ENCODE measurements at regions not wholly inside any gene's neighbourhood (a gene's known extent, or its start where the extent isn't known, plus 50 kb on each side); places are given as distances from the start of the nearest gene placed in this dataset.

DNA sequence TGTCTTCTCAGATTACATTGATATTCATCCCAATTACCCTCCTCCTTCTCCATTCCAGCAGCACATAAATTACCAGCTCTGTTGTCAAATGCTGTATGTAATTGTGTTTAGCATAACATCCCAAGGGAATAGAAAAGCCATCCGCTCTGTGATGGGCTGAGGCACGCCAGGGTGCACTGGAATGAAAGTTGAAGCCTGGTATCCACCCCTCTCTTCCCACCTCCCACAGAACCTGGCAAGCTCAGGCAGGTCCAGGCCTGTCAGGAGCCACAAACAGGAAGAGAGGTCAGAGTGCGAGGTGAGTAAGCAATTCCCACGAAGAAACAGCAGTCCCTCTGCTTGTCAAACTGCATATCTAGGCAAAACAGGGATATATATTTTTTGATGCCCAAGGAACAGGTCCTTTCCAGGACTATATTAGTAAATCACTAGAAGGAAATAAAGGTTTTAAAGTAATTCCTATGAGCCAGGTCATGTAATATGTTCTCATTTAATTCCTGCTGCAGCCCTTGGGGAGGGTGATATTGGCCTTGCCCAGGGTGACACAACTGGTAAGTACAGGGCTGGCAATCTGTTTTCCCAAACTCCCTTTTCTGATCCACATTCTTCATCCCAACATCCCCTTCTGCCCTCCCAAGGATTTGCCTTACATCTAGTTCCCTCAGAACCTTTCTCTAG is 155.6 kb upstream of the GHITM start:
- no peak overlapping the region for H3K27ac ChIP-seq
- no peak for TF ChIP-seq ZFX (IDR thresholded peaks at IDR 0.05)
- TF ChIP-seq CTCF (conservative IDR thresholded peaks at IDR 0.05) = no peak

- no peak for TF ChIP-seq CTCF (conservative IDR thresholded peaks at IDR 0.05)
- no peak for TF ChIP-seq ZFX (IDR thresholded peaks at IDR 0.05)
- no peak overlapping the region for H3K27ac ChIP-seq
Measured at GRCh38 chr10:83984256-83984640, 155.1 kb upstream of the GHITM start.

- no peak overlapping the region for H3K27ac ChIP-seq
- TF ChIP-seq ZFX (IDR thresholded peaks at IDR 0.05) (no peak), CTCF (conservative IDR thresholded peaks at IDR 0.05) (no peak)
Measured at GRCh38 chr10:83986800-83987199, 152.5 kb upstream of the GHITM start.

DNA sequence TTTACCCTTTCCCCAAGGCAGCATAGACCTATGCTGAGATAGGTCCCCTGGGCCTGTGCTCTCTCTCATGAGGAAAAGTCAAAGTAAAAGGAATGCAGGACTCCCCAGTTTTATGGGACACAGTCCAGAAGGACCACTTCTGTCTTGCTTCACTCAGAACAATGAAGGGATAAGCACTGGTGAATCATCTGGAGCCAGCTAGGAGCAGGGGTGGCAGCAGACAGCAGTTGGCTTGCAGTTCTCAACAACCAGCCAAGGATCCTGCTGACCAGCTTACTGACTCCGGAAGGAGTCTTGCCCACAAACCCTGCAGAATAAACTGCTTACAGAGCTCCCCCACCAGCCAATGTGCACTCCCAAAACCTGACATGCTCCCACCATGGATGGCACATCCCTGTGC is 152.1 kb upstream of the GHITM start:
- TF ChIP-seq ZFX (IDR thresholded peaks at IDR 0.05) (no peak), CTCF (conservative IDR thresholded peaks at IDR 0.05) (no peak)
- H3K27ac ChIP-seq = no peak overlapping the region

- TF ChIP-seq ZFX (IDR thresholded peaks at IDR 0.05) = no peak
- TF ChIP-seq CTCF (conservative IDR thresholded peaks at IDR 0.05) = no peak
- H3K27ac ChIP-seq = no peak overlapping the region
Measured at GRCh38 chr10:83988435-83988834, 150.9 kb upstream of the GHITM start.

DNA sequence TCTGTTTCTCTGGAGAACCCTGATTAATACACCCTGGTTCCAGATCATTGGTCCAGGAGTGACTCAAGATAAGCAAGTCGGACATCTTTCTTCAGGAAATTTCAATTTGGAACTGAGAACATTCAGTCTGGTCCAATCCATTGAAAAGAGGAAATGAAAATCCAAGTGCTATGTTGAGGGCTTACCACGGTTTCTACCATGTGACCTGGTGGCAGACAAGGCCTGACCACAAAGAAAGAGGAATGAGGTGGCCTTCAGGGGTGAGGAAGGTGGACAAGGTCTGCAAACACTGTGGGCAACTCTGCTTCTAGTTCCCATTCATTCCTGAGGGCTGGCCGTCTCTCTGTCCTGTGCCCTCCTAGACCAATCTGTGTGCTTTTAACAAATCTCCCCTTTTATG is 149.2 kb upstream of the GHITM start:
- H3K27ac ChIP-seq = no peak overlapping the region
- TF ChIP-seq ZFX (IDR thresholded peaks at IDR 0.05) = no peak
- TF ChIP-seq CTCF (conservative IDR thresholded peaks at IDR 0.05) = no peak

DNA sequence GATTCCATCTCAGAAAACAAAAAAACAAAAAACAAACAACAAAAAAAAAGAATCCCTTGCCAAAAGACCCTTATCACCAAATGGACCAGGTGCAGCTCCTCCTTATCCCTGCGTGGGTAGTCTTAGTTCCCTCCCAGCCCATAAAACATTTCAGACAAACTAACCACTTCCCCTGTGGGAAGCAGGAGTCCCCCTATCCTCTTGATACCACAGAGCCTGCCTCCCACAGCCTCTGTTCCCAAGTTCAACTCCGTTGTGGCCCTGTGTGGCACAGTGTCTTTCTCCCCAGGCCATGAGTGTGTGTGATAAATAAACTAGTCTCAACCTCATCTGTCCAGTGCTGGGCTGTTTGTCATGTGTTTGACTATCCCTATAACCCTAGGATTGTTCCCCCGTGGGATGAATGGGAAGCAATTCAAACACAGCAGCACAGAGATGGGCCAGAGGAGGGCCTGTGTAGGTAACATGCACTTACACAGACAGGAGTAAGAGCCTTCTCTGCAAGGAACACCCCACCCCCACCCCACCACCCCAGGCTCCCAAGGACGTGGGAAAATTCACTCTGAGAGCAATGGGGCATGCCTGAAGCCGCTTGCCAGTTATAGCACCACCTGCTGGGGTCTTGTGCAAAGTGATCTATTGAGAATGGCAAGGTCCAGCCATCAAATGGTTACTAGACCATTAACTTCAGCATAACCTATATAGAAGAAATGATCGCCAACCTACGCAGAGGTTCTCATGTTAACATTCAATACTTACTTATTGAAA is 147.1 kb upstream of the GHITM start:
- H3K27ac ChIP-seq = no peak overlapping the region
- no peak for TF ChIP-seq ZFX (IDR thresholded peaks at IDR 0.05)
- TF ChIP-seq CTCF (conservative IDR thresholded peaks at IDR 0.05) = peak; percentile 77

All from C4-2B (cell line).